SK-N-MC (cell line): ENCODE measurements at regions not wholly inside any gene's neighbourhood (a gene's known extent, or its start where the extent isn't known, plus 50 kb on each side); places are given as distances from the start of the nearest gene placed in this dataset.

Source experiments
- EZH2 ChIP-seq: fragments of 200-600 bp; sonication (generic); IDR thresholded peaks from one replicate; pipeline ENCODE4 v1.6.1; 2017; ENCODE audit warnings: antibody characterized with exemption
- FOXP2 ChIP-seq: optimal IDR thresholded peaks from 2 replicates; pipeline ENCODE3; 2011; ENCODE audit warnings: mild to moderate bottlenecking, moderate library complexity; ENCODE audit not compliant: insufficient read depth; ENCODE audit errors: extremely low read length, control extremely low read depth
- POLR2AphosphoS5 ChIP-seq: IDR thresholded peaks from 2 replicates; pipeline ENCODE4 v1.6.1; 2012; ENCODE audit warnings: mild to moderate bottlenecking, low read depth, low read length, borderline replicate concordance

- no peak for TF ChIP-seq POLR2AphosphoS5
- TF ChIP-seq EZH2 = no peak
- TF ChIP-seq FOXP2 = no peak
Observed at GRCh38 chr13:40182591-40182990, 483.9 kb downstream of the FOXO1 start.
